PC-9 (cell line): ENCODE measurements at regions not wholly inside any gene's neighbourhood (a gene's known extent, or its start where the extent isn't known, plus 50 kb on each side); places are given as distances from the start of the nearest gene placed in this dataset.

ENCODE experiments used
- EZH2 ChIP-seq: fragments of 200-600 bp; sonication (generic); IDR thresholded peaks from 2 replicates; pipeline ENCODE4 v1.8.0; 2017; ENCODE audit warnings: antibody characterized with exemption, low read depth
- TF ChIP-seq, protein P1 (sequence below): fragments of 200-600 bp; sonication (generic); conservative IDR thresholded peaks from 2 replicates; pipeline ENCODE4 v1.6.1; 2017; ENCODE audit warnings: mixed run types, antibody characterized with exemption, mild to moderate bottlenecking, moderate library complexity

DNA sequence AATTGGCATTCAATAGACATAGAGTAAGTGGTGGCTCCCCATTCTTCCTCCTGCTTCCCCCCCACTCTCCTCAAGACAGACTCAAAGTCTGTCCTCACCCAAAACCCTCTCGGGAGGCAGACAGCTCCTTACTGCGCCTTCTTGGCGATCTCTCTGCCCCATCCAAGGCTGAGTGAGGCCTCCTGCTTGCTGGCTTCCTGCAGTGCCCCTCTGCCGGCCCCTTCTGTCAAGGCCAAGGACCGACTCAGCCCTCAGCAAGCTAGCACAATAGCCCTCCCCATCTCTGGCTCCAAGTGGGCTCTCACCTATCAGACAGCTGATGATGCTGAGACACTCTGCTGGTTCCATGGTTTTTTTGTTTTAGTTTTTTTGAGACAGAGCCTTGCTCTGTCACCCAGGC, 62.5 kb upstream of the DLK1 start:
- TF ChIP-seq, protein P1, sequence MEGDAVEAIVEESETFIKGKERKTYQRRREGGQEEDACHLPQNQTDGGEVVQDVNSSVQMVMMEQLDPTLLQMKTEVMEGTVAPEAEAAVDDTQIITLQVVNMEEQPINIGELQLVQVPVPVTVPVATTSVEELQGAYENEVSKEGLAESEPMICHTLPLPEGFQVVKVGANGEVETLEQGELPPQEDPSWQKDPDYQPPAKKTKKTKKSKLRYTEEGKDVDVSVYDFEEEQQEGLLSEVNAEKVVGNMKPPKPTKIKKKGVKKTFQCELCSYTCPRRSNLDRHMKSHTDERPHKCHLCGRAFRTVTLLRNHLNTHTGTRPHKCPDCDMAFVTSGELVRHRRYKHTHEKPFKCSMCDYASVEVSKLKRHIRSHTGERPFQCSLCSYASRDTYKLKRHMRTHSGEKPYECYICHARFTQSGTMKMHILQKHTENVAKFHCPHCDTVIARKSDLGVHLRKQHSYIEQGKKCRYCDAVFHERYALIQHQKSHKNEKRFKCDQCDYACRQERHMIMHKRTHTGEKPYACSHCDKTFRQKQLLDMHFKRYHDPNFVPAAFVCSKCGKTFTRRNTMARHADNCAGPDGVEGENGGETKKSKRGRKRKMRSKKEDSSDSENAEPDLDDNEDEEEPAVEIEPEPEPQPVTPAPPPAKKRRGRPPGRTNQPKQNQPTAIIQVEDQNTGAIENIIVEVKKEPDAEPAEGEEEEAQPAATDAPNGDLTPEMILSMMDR = no peak
- no peak for TF ChIP-seq EZH2
